GM23338 (cell line): ENCODE measurements at regions not wholly inside any gene's neighbourhood (a gene's known extent, or its start where the extent isn't known, plus 50 kb on each side); places are given as distances from the start of the nearest gene placed in this dataset.

Experiments
- ATAC-seq: fragments of 200-7000 bp; cut with Tn5 transposase; 3 replicates; pipeline ENCODE4 v1.9.1; 2020
- DNase-seq: peaks from one replicate; pipeline ENCODE4 v3.0.0-alpha.2; 2015; ENCODE audit warnings: low spot score
- H2AFZ ChIP-seq: fragments of 200-600 bp; sonication (generic); 2 replicates; pipeline ENCODE4 v1.8.0; 2016; ENCODE audit warnings: antibody characterized with exemption, mild to moderate bottlenecking, moderate library complexity
- H3F3A ChIP-seq: fragments of 200-600 bp; sonication (generic); replicated peaks from 2 replicates; pipeline ENCODE4 v1.8.0; 2017; ENCODE audit warnings: antibody characterized with exemption, mixed run types, low read depth
- H3K27ac ChIP-seq: fragments of 200-600 bp; sonication (generic); 2 replicates; pipeline ENCODE4 v1.6.1; 2016; ENCODE audit warnings: low read depth
- H3K27me3 ChIP-seq: fragments of 200-600 bp; sonication (generic); 2 replicates; pipeline ENCODE4 v1.8.0; 2016; ENCODE audit warnings: mild to moderate bottlenecking, mixed run types, moderate library complexity; ENCODE audit not compliant: insufficient read depth
- H3K36me3 ChIP-seq: fragments of 200-600 bp; sonication (generic); 2 replicates; pipeline ENCODE4 v1.8.0; 2016; ENCODE audit warnings: mild to moderate bottlenecking; ENCODE audit not compliant: insufficient read depth
- H3K4me1 ChIP-seq: fragments of 200-600 bp; sonication (generic); 2 replicates; pipeline ENCODE4 v1.8.0; 2016; ENCODE audit warnings: mild to moderate bottlenecking, moderate library complexity; ENCODE audit not compliant: insufficient read depth
- H3K4me2 ChIP-seq: fragments of 200-600 bp; sonication (generic); 2 replicates; pipeline ENCODE4 v1.7.1; 2017; ENCODE audit warnings: mixed run types
- H3K4me3 ChIP-seq: fragments of 200-600 bp; sonication (generic); 2 replicates; pipeline ENCODE4 v1.6.1; 2016; ENCODE audit warnings: mixed run types
- H3K79me2 ChIP-seq: fragments of 200-600 bp; sonication (generic); replicated peaks from 2 replicates; pipeline ENCODE4 v1.8.0; 2017; ENCODE audit warnings: mild to moderate bottlenecking; ENCODE audit not compliant: insufficient read depth
- H3K9me2 ChIP-seq: fragments of 200-600 bp; sonication (generic); 2 replicates; pipeline ENCODE4 v1.8.0; 2017; ENCODE audit not compliant: insufficient read depth
- H4K20me1 ChIP-seq: fragments of 200-600 bp; sonication (generic); replicated peaks from 2 replicates; pipeline ENCODE4 v1.8.0; 2017; ENCODE audit warnings: mild to moderate bottlenecking; ENCODE audit not compliant: insufficient read depth
- H3K27ac Mint-ChIP-seq: 2 replicates; pipeline ENCODE4 v1.8.0; 2020; ENCODE audit warnings: inconsistent platforms, mild to moderate bottlenecking, moderate library complexity, mixed read lengths
- H3K27me3 Mint-ChIP-seq: 3 replicates; pipeline ENCODE4 v1.8.0; 2022; ENCODE audit warnings: low read depth, mild to moderate bottlenecking, moderate library complexity, mixed read lengths, inconsistent platforms; ENCODE audit not compliant: insufficient read depth, poor library complexity
- H3K36me3 Mint-ChIP-seq: 3 replicates; pipeline ENCODE4 v1.8.0; 2021; ENCODE audit warnings: low read depth, mild to moderate bottlenecking, inconsistent platforms, moderate library complexity, mixed read lengths
- H3K4me1 Mint-ChIP-seq: 3 replicates; pipeline ENCODE4 v1.8.0; 2020; ENCODE audit warnings: mild to moderate bottlenecking, inconsistent platforms, mixed read lengths
- H3K4me3 Mint-ChIP-seq: 3 replicates; pipeline ENCODE4 v1.8.0; 2021; ENCODE audit warnings: moderate library complexity, mild to moderate bottlenecking, inconsistent platforms, mixed read lengths
- H3K9me3 Mint-ChIP-seq: 3 replicates; pipeline ENCODE4 v1.8.0; 2020; ENCODE audit warnings: moderate library complexity, mild to moderate bottlenecking, inconsistent platforms, mixed read lengths
- CTCF ChIP-seq, 2 experiments: fragments of 200-600 bp in 1 of 2; sonication (generic) in 1 of 2; conservative IDR thresholded peaks; 2 replicates each; pipeline versions ENCODE4 v1.5.1 to v1.6.1; 2016 to 2017; ENCODE audit warnings: antibody characterized with exemption in 2 of 2, low read depth in 2 of 2, mild to moderate bottlenecking in 2 of 2, moderate library complexity in 1 of 2
- STAT1 ChIP-seq: IDR thresholded peaks from one replicate; pipeline ENCODE4 v1.6.1; 2016; ENCODE audit warnings: antibody characterized with exemption; ENCODE audit not compliant: unreplicated experiment

DNA sequence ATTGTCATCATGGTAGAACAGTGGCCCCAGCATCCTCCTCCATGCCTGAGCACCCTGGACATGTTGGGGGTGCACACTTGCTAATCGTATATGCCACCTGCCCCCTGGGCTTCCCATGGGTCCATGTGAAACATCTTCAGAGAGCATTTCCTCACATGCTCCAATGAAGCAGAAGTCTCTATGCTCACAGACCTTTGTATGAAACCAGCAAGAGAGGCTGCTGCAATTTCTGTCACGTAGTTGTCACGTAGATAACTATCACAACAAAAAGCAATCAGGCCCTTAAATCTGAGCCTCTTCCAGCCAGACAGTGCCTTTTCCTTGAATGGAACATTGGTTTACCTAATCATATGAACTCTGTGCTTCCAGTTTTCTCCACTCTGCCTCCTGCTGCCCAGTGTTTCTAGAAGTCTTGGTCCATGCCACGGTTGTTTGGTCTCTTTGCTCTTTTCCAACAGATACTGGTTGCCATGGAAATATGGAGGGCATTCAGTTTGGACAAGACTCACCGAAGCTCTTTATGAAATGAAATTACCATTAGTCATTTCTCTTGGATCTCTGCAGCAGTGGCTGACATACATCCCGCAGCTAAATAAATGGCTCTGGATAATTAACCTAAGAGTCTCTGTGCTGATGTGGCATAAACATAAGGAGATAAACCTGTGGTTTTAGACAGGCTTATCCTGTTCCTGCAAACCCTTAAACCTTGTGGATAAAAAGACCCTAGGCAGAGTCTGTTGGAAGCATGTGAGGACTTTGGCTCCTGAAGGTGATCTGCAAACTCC, 172.8 kb upstream of the SYNDIG1 start:
- Histone ChIP-seq H4K20me1 (no peaks in the 10 kb centered on the region), H3K4me2 (no peak overlapping the region), H3K4me3 (no peak overlapping the region), H3K79me2 (no peaks in the 10 kb centered on the region), H3K27me3 (no peaks in the 10 kb centered on the region), H3K27ac (no peak overlapping the region), H3K4me1 (0 out of 2 replicates have a peak, but pooled peaks cover 16% of the 10 kb centered on the region), H2AFZ (no peak overlapping the region), H3K9me2 (peaks cover 4% of the 10 kb centered on the region; the same call in 1 of the 2 replicates), H3K36me3 (no peaks in the 10 kb centered on the region), H3F3A (no peaks in the 10 kb centered on the region)
- Mint-ChIP-seq H3K9me3 (no peaks in the 10 kb centered on the region), H3K4me1 (peaks cover 13% of the 10 kb centered on the region), H3K27ac (no peak overlapping the region), H3K36me3 (no peaks in the 10 kb centered on the region), H3K4me3 (no peak overlapping the region), H3K27me3 (no peaks in the 10 kb centered on the region)
- TF ChIP-seq STAT1 = no peak
- no peak for TF ChIP-seq CTCF (conservative IDR thresholded peaks at IDR 0.05; ENCODE audit: low read depth in 2 of 2)
- DNase-seq = no peak
- no peak for ATAC-seq

GRCh38 chr20:24291014-24291413, 178.4 kb upstream of the SYNDIG1 start:
- Mint-ChIP-seq H3K27ac (no peak overlapping the region), H3K36me3 (no peaks in the 10 kb centered on the region), H3K9me3 (no peaks in the 10 kb centered on the region), H3K27me3 (peaks cover 1% of the 10 kb centered on the region), H3K4me1 (peaks cover 10% of the 10 kb centered on the region; the same call in 2 of the 3 replicates), H3K4me3 (no peak overlapping the region)
- H3K27me3 ChIP-seq = no peaks in the 10 kb centered on the region
- no peaks in the 10 kb centered on the region for H3K36me3 ChIP-seq
- H4K20me1 ChIP-seq = no peaks in the 10 kb centered on the region
- H3K79me2 ChIP-seq = no peaks in the 10 kb centered on the region
- no peak overlapping the region for H2AFZ ChIP-seq
- no peaks in the 10 kb centered on the region for H3F3A ChIP-seq
- peaks cover 6% of the 10 kb centered on the region; the same call in 1 of the 2 replicates for H3K9me2 ChIP-seq
- no peak overlapping the region for H3K27ac ChIP-seq
- H3K4me1 ChIP-seq = no peaks in the 10 kb centered on the region; the same call in 1 of the 2 replicates
- no peak for TF ChIP-seq STAT1
- TF ChIP-seq CTCF (conservative IDR thresholded peaks at IDR 0.05; ENCODE audit: low read depth in 2 of 2) = peak; percentile 20 to 40; a peak in 3 of 4 replicates
- H3K4me2 ChIP-seq = no peak overlapping the region
- no peak; the same call in 2 of the 3 replicates for ATAC-seq
- no peak for DNase-seq
- no peak overlapping the region for H3K4me3 ChIP-seq
